Stimulated activated naive CD8-positive, alpha-beta T cell treated with anti-CD3 and anti-CD28 coated beads, Interleukin-15, amount 100 ng/mL, for 72 hours (primary cell): ENCODE measurements at regions not wholly inside any gene's neighbourhood (a gene's known extent, or its start where the extent isn't known, plus 50 kb on each side); places are given as distances from the start of the nearest gene placed in this dataset.
"Not testable (repeated sequence)": the region's sequence is repeated elsewhere in the genome, so short reads cannot be mapped to it uniquely, and the experiment has no call there.

ENCODE experiments used
- ATAC-seq: fragments of 150-1000 bp; cut with Tn5 transposase; 2 replicates; pipeline ENCODE4 v1.10.0; 2021; ENCODE audit warnings: mild to moderate bottlenecking, moderate library complexity
- DNase-seq, 2 donors: peaks; one replicate each; pipeline ENCODE4 v3.0.0; 2021 to 2022
- H3K27ac Mint-ChIP-seq, 2 donors: one replicate each; pipeline ENCODE4 v1.8.0; 2022; ENCODE audit warnings: mild to moderate bottlenecking in 2 of 2, mixed read lengths in 2 of 2, moderate library complexity in 2 of 2
- H3K27me3 Mint-ChIP-seq: one replicate; pipeline ENCODE4 v1.8.0; 2022; ENCODE audit warnings: mixed read lengths
- H3K4me1 Mint-ChIP-seq: one replicate; pipeline ENCODE4 v1.8.0; 2022; ENCODE audit warnings: mild to moderate bottlenecking, mixed read lengths
- H3K4me3 Mint-ChIP-seq, 2 donors: one replicate each; pipeline ENCODE4 v1.8.0; 2022; ENCODE audit warnings: mild to moderate bottlenecking in 2 of 2, mixed read lengths in 2 of 2, moderate library complexity in 1 of 2
- H3K9me3 Mint-ChIP-seq, 2 donors: one replicate each; pipeline ENCODE4 v1.8.0; 2022; ENCODE audit warnings: mixed read lengths in 2 of 2

DNA sequence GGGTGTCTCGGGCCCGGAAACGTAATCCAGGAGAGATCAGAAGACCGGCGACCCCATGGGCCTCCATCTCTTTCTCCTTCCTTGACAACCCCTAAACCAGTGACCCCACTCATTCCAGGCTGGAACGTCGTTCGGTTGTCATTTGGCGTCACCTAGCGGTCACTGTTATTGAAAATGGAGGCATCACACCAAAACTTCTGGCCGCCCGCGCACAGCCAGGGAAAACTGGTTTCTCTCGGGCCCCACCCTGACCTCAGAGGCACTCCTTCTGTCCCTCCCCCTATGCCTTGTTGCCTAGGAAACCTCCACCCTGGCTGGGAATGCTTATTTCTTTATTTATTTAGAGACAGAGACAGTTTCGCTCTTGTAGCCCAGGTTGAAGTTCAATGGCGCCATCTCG lies 2327.3 kb upstream of the TPTE start:
- not testable (repeated sequence) for H3K27ac Mint-ChIP-seq, H3K9me3 Mint-ChIP-seq, DNase-seq, H3K27me3 Mint-ChIP-seq, H3K4me1 Mint-ChIP-seq, H3K4me3 Mint-ChIP-seq
- peak; percentile 81 for ATAC-seq

DNA sequence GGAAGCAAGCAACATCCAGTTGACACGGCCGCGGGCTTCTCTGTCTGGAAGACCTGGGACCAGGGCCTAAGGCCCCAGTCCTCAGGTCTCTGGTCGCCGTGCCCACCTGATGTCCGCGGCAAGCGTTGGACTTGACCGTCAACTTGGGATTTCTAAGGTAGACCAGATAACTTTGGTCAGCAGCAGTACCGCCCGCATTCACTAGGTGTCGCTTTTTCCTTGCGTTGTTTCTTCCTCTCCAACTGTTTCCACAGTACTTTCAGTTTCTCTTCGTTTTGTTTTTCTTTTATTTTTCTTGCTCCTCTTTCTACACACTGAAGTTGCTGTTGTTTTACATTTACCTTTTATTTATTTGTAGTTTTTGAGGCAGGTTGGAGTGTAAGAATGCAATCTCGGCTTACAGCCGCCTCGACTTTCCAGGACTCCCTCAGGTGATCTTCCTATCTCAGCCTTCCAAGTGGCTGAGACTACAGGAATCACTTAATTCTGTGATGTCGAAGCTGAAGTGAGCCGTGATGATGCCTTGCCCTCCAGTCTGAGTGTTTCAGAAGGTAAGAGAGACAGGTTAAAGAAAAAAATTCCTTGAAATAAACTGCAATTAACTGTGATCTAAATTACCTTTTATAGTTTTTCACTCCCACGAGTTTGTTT lies 2323.9 kb upstream of the TPTE start:
- not testable (repeated sequence) for H3K4me1 Mint-ChIP-seq, H3K4me3 Mint-ChIP-seq, H3K27me3 Mint-ChIP-seq, DNase-seq, H3K27ac Mint-ChIP-seq, H3K9me3 Mint-ChIP-seq
- peak; percentile 51 for ATAC-seq

DNA sequence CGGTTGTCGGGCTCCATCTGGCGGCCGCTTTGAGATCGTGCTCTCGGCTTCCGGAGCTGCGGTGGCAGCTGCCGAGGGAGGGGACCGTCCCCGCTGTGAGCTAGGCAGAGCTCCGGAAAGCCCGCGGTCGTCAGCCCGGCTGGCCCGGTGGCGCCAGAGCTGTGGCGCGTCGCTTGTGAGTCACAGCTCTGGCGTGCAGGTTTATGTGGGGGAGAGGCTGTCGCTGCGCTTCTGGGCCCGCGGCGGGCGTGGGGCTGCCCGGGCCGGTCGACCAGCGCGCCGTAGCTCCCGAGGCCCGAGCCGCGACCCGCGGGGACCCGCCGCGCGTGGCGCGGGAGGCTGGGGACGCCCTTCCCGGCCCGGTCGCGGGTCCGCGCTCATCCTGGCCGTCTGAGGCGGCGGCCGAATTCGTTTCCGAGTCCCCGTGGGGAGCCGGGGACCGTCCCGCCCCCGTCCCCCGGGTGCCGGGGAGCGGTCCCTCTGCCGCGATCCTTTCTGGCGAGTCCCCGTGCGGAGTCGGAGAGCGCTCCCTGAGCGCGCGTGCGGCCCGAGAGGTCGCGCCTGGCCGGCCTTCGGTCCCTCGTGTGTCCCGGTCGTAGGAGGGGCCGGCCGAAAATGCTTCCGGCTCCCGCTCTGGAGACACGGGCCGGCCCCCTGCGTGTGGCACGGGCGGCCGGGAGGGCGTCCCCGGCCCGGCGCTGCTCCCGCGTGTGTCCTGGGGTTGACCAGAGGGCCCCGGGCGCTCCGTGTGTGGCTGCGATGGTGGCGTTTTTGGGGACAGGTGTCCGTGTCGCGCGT lies 2316.1 kb upstream of the TPTE start:
- not testable (repeated sequence) for DNase-seq, H3K27me3 Mint-ChIP-seq, H3K4me3 Mint-ChIP-seq, H3K9me3 Mint-ChIP-seq, H3K27ac Mint-ChIP-seq, H3K4me1 Mint-ChIP-seq
- ATAC-seq = peak; percentile 100

GRCh38 chr21:8205892-8206188 lies 2315.5 kb upstream of the TPTE start:
- H3K4me1 Mint-ChIP-seq, H3K27me3 Mint-ChIP-seq, H3K4me3 Mint-ChIP-seq, H3K27ac Mint-ChIP-seq, ATAC-seq, DNase-seq, H3K9me3 Mint-ChIP-seq: not testable (repeated sequence)

GRCh38 chr21:8212986-8213550 lies 2308.3 kb upstream of the TPTE start:
- not testable (repeated sequence) for H3K9me3 Mint-ChIP-seq, H3K27ac Mint-ChIP-seq, H3K4me1 Mint-ChIP-seq, H3K4me3 Mint-ChIP-seq, H3K27me3 Mint-ChIP-seq
- ATAC-seq (peak; percentile 46), DNase-seq (peak; percentile 62 to 96)

DNA sequence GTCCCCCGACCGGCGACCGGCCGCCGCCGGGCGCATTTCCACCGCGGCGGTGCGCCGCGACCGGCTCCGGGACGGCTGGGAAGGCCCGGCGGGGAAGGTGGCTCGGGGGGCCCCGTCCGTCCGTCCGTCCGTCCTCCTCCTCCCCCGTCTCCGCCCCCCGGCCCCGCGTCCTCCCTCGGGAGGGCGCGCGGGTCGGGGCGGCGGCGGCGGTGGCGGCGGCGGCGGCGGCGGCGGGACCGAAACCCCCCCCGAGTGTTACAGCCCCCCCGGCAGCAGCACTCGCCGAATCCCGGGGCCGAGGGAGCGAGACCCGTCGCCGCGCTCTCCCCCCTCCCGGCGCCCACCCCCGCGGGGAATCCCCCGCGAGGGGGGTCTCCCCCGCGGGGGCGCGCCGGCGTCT lies 2306.8 kb upstream of the TPTE start:
- not testable (repeated sequence) for H3K27me3 Mint-ChIP-seq, H3K27ac Mint-ChIP-seq, ATAC-seq, H3K4me3 Mint-ChIP-seq, DNase-seq, H3K4me1 Mint-ChIP-seq, H3K9me3 Mint-ChIP-seq

DNA sequence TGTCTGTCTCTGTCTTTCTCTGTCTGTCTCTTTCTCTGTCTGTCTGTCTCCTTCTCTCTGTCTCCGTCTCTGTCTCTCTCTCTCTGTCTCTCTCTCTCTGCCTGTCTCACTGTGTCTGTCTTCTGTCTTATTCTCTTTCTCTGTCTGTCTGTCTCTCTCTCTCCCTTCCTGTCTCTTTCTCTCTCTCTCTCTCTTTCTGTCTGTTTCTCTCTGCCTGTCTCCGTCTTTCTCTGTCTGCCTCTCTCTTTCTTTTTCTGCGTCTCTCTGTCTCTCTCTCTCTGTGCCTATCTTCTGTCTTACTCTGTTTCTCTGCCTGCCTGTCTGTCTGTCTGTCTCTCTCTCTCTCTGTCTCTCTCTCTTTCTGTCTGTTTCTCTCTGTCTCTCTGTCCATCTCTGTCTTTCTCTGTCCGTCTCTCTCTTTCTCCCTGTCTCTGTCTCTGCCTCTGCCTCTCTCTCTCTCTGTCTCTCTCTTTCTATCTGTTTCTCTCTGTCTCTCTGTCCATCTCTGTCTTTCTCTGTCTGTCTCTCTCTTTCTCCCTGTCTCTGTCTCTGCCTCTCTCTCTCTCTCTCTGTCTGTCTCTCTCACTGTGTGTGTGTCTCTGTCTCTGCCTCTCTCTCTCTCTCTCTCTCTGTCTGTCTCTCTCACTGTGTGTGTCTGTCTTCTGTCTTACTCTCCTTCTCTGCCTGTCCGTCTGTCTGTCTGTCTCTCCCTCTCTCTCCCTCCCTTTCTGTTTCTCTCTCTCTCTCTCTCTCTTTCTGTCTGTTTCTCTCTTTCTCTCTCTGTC lies 2291.8 kb upstream of the TPTE start:
- not testable (repeated sequence) for H3K4me3 Mint-ChIP-seq, H3K9me3 Mint-ChIP-seq, H3K27me3 Mint-ChIP-seq, DNase-seq, H3K4me1 Mint-ChIP-seq
- peak overlapping the region in 1 of 2 donors; percentile 55 for H3K27ac Mint-ChIP-seq
- peak; percentile 37 for ATAC-seq

GRCh38 chr21:8231252-8231651 lies 2290.1 kb upstream of the TPTE start:
- not testable (repeated sequence) for DNase-seq, H3K27ac Mint-ChIP-seq, H3K4me3 Mint-ChIP-seq, H3K4me1 Mint-ChIP-seq, H3K27me3 Mint-ChIP-seq, ATAC-seq, H3K9me3 Mint-ChIP-seq

DNA sequence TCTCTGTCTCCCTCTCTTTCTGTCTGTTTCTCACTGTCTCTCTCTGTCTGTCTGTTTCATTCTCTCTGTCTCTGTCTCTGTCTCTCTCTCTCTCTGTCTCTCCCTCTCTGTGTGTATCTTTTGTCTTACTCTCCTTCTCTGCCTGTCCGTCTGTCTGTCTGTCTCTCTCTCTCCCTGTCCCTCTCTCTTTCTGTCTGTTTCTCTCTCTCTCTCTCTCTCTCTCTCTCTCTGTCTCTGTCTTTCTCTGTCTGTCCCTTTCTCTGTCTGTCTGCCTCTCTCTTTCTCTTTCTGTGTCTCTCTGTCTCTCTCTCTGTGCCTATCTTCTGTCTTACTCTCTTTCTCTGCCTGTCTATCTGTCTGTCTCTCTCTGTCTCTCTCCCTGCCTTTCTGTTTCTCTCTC lies 2288.4 kb upstream of the TPTE start:
- H3K27ac Mint-ChIP-seq = peak overlapping the region in 1 of 2 donors; percentile 1
- H3K4me1 Mint-ChIP-seq, H3K27me3 Mint-ChIP-seq, ATAC-seq, H3K9me3 Mint-ChIP-seq, H3K4me3 Mint-ChIP-seq: not testable (repeated sequence)
- DNase-seq = peak in 1 of 2 donors; percentile 31

GRCh38 chr21:8234059-8234458 lies 2287.3 kb upstream of the TPTE start:
- H3K4me1 Mint-ChIP-seq, H3K27ac Mint-ChIP-seq, H3K27me3 Mint-ChIP-seq, H3K9me3 Mint-ChIP-seq, ATAC-seq, H3K4me3 Mint-ChIP-seq: not testable (repeated sequence)
- DNase-seq = peak in 1 of 2 donors; percentile 43

GRCh38 chr21:8244723-8245641 lies 2276.4 kb upstream of the TPTE start:
- not testable (repeated sequence) for H3K4me1 Mint-ChIP-seq, H3K9me3 Mint-ChIP-seq
- peak; percentile 77 for ATAC-seq

GRCh38 chr21:8245642-8246402 lies 2275.6 kb upstream of the TPTE start:
- DNase-seq, H3K4me1 Mint-ChIP-seq, H3K9me3 Mint-ChIP-seq, H3K27ac Mint-ChIP-seq, H3K4me3 Mint-ChIP-seq, H3K27me3 Mint-ChIP-seq: not testable (repeated sequence)
- ATAC-seq = peak; percentile 77

More at GRCh38 chr21:8244723-8245641, 2276.4 kb upstream of the TPTE start:
- not testable (repeated sequence) for H3K27me3 Mint-ChIP-seq, DNase-seq, H3K4me3 Mint-ChIP-seq, H3K27ac Mint-ChIP-seq

- not testable (repeated sequence) for H3K9me3 Mint-ChIP-seq, H3K27me3 Mint-ChIP-seq, DNase-seq, H3K4me3 Mint-ChIP-seq, ATAC-seq, H3K27ac Mint-ChIP-seq, H3K4me1 Mint-ChIP-seq
These were observed 2269.7 kb upstream of the TPTE start for GRCh38 chr21:8251701-8252100.

DNA sequence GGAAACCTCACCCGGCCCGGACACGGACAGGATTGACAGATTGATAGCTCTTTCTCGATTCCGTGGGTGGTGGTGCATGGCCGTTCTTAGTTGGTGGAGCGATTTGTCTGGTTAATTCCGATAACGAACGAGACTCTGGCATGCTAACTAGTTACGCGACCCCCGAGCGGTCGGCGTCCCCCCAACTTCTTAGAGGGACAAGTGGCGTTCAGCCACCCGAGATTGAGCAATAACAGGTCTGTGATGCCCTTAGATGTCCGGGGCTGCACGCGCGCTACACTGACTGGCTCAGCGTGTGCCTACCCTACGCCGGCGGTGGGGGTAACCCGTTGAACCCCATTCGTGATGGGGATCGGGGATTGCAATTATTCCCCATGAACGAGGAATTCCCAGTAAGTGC lies 2266.3 kb upstream of the TPTE start:
- H3K4me3 Mint-ChIP-seq, H3K9me3 Mint-ChIP-seq, H3K27ac Mint-ChIP-seq, H3K4me1 Mint-ChIP-seq, H3K27me3 Mint-ChIP-seq, ATAC-seq: not testable (repeated sequence)
- peak; percentile 44 to 46 for DNase-seq
